Erythroblast (primary cell): ENCODE measurements at regions not wholly inside any gene's neighbourhood (a gene's known extent, or its start where the extent isn't known, plus 50 kb on each side); places are given as distances from the start of the nearest gene placed in this dataset.

Source experiments
- GATA1 ChIP-seq: IDR thresholded peaks from 2 replicates; pipeline ENCODE4 v1.6.1; 2011; ENCODE audit warnings: low read depth, mild to moderate bottlenecking, control low read depth, low read length, moderate library complexity
- POLR2A ChIP-seq: IDR thresholded peaks from 2 replicates; pipeline ENCODE4 v1.6.1; 2011; ENCODE audit warnings: mild to moderate bottlenecking, low read length

DNA sequence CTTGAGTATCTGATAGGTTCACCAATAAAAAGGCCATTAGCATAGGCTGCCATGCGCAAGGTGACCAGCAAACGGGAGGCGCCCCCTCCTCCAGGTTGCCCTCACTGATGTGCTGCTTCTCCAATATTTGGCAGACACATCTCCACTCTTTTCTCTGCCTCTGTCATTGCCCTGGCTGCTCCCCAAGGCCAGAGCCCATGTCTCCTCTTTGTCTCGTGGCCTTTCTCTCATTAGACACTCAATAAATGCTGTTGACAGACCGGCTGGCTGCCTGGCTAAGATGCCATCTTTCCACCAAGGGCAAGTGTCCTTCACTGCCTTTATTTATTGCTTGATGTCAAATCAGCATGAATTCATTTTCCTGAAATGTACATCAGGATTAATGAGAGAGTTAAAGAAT is 404.0 kb upstream of the KIF2A start:
- no peak for TF ChIP-seq POLR2A
- no peak for TF ChIP-seq GATA1
